H9 (cell line): ENCODE measurements at regions not wholly inside any gene's neighbourhood (a gene's known extent, or its start where the extent isn't known, plus 50 kb on each side); places are given as distances from the start of the nearest gene placed in this dataset.

Experiments used
- DNase-seq: peaks from one replicate; pipeline ENCODE4 v3.0.0-alpha.2; 2017
- H2AFZ ChIP-seq: one replicate; pipeline ENCODE4 v1.6.1; 2013; ENCODE audit warnings: mild to moderate bottlenecking, low read length, control low read depth, moderate library complexity
- H2AK5ac ChIP-seq: 2 replicates; pipeline ENCODE4 v1.6.1; 2013; ENCODE audit warnings: low read length, control low read depth, mixed read lengths; ENCODE audit not compliant: insufficient read length
- H2BK120ac ChIP-seq: one replicate; pipeline ENCODE4 v1.6.1; 2013; ENCODE audit warnings: low read depth, mild to moderate bottlenecking, low read length, control low read depth, inconsistent platforms; ENCODE audit not compliant: poor library complexity, severe bottlenecking
- H2BK12ac ChIP-seq: 2 replicates; pipeline ENCODE4 v1.6.1; 2013; ENCODE audit warnings: low read length, control low read depth, mixed read lengths, low read depth; ENCODE audit not compliant: insufficient read length
- H2BK15ac ChIP-seq: 2 replicates; pipeline ENCODE4 v1.6.1; 2013; ENCODE audit warnings: low read depth, low read length, control low read depth
- H2BK20ac ChIP-seq: one replicate; pipeline ENCODE4 v1.6.1; 2013; ENCODE audit warnings: low read depth, mild to moderate bottlenecking, low read length, control low read depth, inconsistent platforms; ENCODE audit not compliant: poor library complexity, severe bottlenecking
- H2BK5ac ChIP-seq: 2 replicates; pipeline ENCODE4 v1.6.1; 2013; ENCODE audit warnings: low read length, control low read depth, mixed read lengths; ENCODE audit not compliant: insufficient read length
- H3K14ac ChIP-seq: 2 replicates; pipeline ENCODE4 v1.6.1; 2013; ENCODE audit warnings: low read length, control low read depth; ENCODE audit not compliant: insufficient read depth
- H3K18ac ChIP-seq: 2 replicates; pipeline ENCODE4 v1.6.1; 2013; ENCODE audit warnings: low read depth, mild to moderate bottlenecking, mixed read lengths, low read length, control low read depth; ENCODE audit not compliant: insufficient read length
- H3K23ac ChIP-seq: 2 replicates; pipeline ENCODE4 v1.6.1; 2013; ENCODE audit warnings: low read length, control low read depth, mixed read lengths, low read depth; ENCODE audit not compliant: insufficient read length
- H3K23me2 ChIP-seq: 2 replicates; pipeline ENCODE4 v1.6.1; 2013; ENCODE audit warnings: low read depth, mild to moderate bottlenecking, mixed read lengths, low read length, control low read depth; ENCODE audit not compliant: insufficient read length, poor library complexity, severe bottlenecking
- H3K27ac ChIP-seq: 2 replicates; pipeline ENCODE4 v1.5.1; 2013; ENCODE audit warnings: low read length, control low read depth, mixed read lengths, low read depth; ENCODE audit not compliant: insufficient read length
- H3K27me3 ChIP-seq: 2 replicates; pipeline ENCODE4 v1.6.1; 2013; ENCODE audit warnings: low read length, control low read depth, inconsistent platforms; ENCODE audit not compliant: insufficient read depth
- H3K4ac ChIP-seq: 2 replicates; pipeline ENCODE4 v1.6.1; 2013; ENCODE audit warnings: low read depth, mild to moderate bottlenecking, control low read depth, inconsistent platforms, low read length, moderate library complexity
- H3K4me1 ChIP-seq: 2 replicates; pipeline ENCODE4 v1.6.1; 2013; ENCODE audit warnings: low read length, control low read depth, inconsistent platforms; ENCODE audit not compliant: insufficient read depth
- H3K4me2 ChIP-seq: 2 replicates; pipeline ENCODE4 v1.6.1; 2013; ENCODE audit warnings: low read length, control low read depth, mixed read lengths; ENCODE audit not compliant: insufficient read length, insufficient read depth
- H3K56ac ChIP-seq: 2 replicates; pipeline ENCODE4 v1.6.1; 2013; ENCODE audit warnings: low read depth, mild to moderate bottlenecking, mixed read lengths, low read length, control low read depth; ENCODE audit not compliant: insufficient read length
- H3K79me1 ChIP-seq: 2 replicates; pipeline ENCODE4 v1.6.1; 2013; ENCODE audit warnings: low read depth, mild to moderate bottlenecking, moderate library complexity, low read length, control low read depth, inconsistent platforms; ENCODE audit not compliant: insufficient read depth, poor library complexity, severe bottlenecking
- H3K79me2 ChIP-seq: 2 replicates; pipeline ENCODE4 v1.6.1; 2013; ENCODE audit warnings: low read length, control low read depth, inconsistent platforms; ENCODE audit not compliant: insufficient read depth
- H3K9ac ChIP-seq: 2 replicates; pipeline ENCODE4 v1.6.1; 2013; ENCODE audit warnings: low read length, control low read depth, mixed read lengths; ENCODE audit not compliant: insufficient read length; ENCODE audit errors: extremely low read depth
- H3K9me3 ChIP-seq: one replicate; pipeline ENCODE4 v1.6.1; 2013; ENCODE audit warnings: low read depth, low read length, inconsistent platforms; ENCODE audit not compliant: control insufficient read depth
- H3T11ph ChIP-seq: one replicate; pipeline ENCODE4 v1.6.1; 2013; ENCODE audit warnings: mild to moderate bottlenecking, low read length, control low read depth, inconsistent platforms
- H4K20me1 ChIP-seq: one replicate; pipeline ENCODE4 v1.6.1; 2013; ENCODE audit not compliant: control insufficient read depth, insufficient read length, insufficient read depth
- H4K5ac ChIP-seq: 2 replicates; pipeline ENCODE4 v1.6.1; 2013; ENCODE audit warnings: low read depth, mild to moderate bottlenecking, mixed read lengths, low read length, control low read depth; ENCODE audit not compliant: insufficient read length
- H4K8ac ChIP-seq: replicated peaks from 2 replicates; pipeline ENCODE4 v1.6.1; 2013; ENCODE audit warnings: low read length, control low read depth, mixed read lengths, low read depth; ENCODE audit not compliant: insufficient read length
- H4K91ac ChIP-seq: 2 replicates; pipeline ENCODE4 v1.6.1; 2013; ENCODE audit warnings: low read depth, mild to moderate bottlenecking, moderate library complexity, mixed read lengths, low read length, control low read depth; ENCODE audit not compliant: insufficient read length
- H3K27ac Mint-ChIP-seq, 3 experiments: 2 replicates in 2 of 3; 3 replicates in 1 of 3; pipeline ENCODE4 v1.8.0; 2020 to 2021; ENCODE audit warnings: mixed read lengths in 3 of 3, mild to moderate bottlenecking in 1 of 3, moderate library complexity in 1 of 3
- H3K27me3 Mint-ChIP-seq: 2 replicates; pipeline ENCODE4 v1.8.0; 2021; ENCODE audit warnings: low read depth, mild to moderate bottlenecking, moderate library complexity, mixed read lengths
- H3K36me3 Mint-ChIP-seq, 3 experiments: 2 replicates in 2 of 3; 3 replicates in 1 of 3; pipeline ENCODE4 v1.8.0; 2020 to 2021; ENCODE audit warnings: low read depth in 3 of 3, mixed read lengths in 3 of 3; ENCODE audit not compliant: insufficient read depth in 1 of 3
- H3K4me1 Mint-ChIP-seq, 2 experiments: 2 replicates each; pipeline ENCODE4 v1.8.0; 2020; ENCODE audit warnings: mixed read lengths in 2 of 2
- H3K4me3 Mint-ChIP-seq, 2 experiments: 2 replicates in 1 of 2; 3 replicates in 1 of 2; pipeline ENCODE4 v1.8.0; 2020 to 2021; ENCODE audit warnings: mild to moderate bottlenecking in 2 of 2, mixed read lengths in 2 of 2, moderate library complexity in 1 of 2
- H3K9me3 Mint-ChIP-seq, 2 experiments: 2 replicates in 1 of 2; 3 replicates in 1 of 2; pipeline ENCODE4 v1.8.0; 2020; ENCODE audit warnings: mild to moderate bottlenecking in 2 of 2, mixed read lengths in 2 of 2, moderate library complexity in 1 of 2
- CTCF ChIP-seq: fragments of 200-600 bp; sonication (generic); conservative IDR thresholded peaks from 3 replicates; pipeline ENCODE4 v1.8.0; 2021; ENCODE audit warnings: antibody characterized with exemption, mild to moderate bottlenecking
- WGBS: extraction: QIAGEN DNeasy Blood & Tissue Kit; methylation state at CpG from one replicate; pipeline ENCODE4 v1.1.7; 2013; ENCODE audit warnings: missing lambda C conversion rate, low lambda C conversion rate, mixed read lengths; ENCODE audit not compliant: insufficient read length; ENCODE audit errors: extremely low coverage; 5-methylcytosine and 5-hydroxymethylcytosine counted together

- Histone ChIP-seq H2BK5ac (no peak overlapping the region), H3K4me2 (no peak overlapping the region), H2BK20ac (no peak overlapping the region), H2BK120ac (no peak overlapping the region), H3K4me1 (peaks cover 3% of the 10 kb centered on the region), H3K9me3 (no peaks in the 10 kb centered on the region), H3K79me2 (no peaks in the 10 kb centered on the region), H3K9ac (no peak overlapping the region), H2AFZ (no peak overlapping the region), H3K23me2 (no peaks in the 10 kb centered on the region), H4K8ac (no peak overlapping the region), H3K23ac (no peak overlapping the region), H4K5ac (no peak overlapping the region), H3K14ac (no peak overlapping the region), H3K56ac (no peak overlapping the region), H4K20me1 (no peaks in the 10 kb centered on the region), H3K4ac (no peak overlapping the region), H2BK15ac (no peak overlapping the region), H4K91ac (no peak overlapping the region), H3K27ac (no peak overlapping the region), H2AK5ac (no peak overlapping the region), H3K27me3 (no peaks in the 10 kb centered on the region), H3T11ph (no peak overlapping the region), H3K18ac (no peak overlapping the region), H3K79me1 (no peaks in the 10 kb centered on the region), H2BK12ac (no peak overlapping the region)
- no peak overlapping the region for H3K4me3 Mint-ChIP-seq
- no peaks in the 10 kb centered on the region for H3K36me3 Mint-ChIP-seq
- peaks cover 5% of the 10 kb centered on the region for H3K27me3 Mint-ChIP-seq
- no peak for TF ChIP-seq CTCF
- no peaks in the 10 kb centered on the region; a peak in 1 of 5 replicates for H3K9me3 Mint-ChIP-seq
- H3K4me1 Mint-ChIP-seq = peaks cover 10 to 17% of the 10 kb centered on the region in 2 experiments
- DNase-seq = no peak
- no CpG with 5 or more reads among the region's 3 CpGs for WGBS
- H3K27ac Mint-ChIP-seq = no peak overlapping the region
These were observed 504.6 kb downstream of the HS3ST4 start for GRCh38 chr16:26196310-26196709.
